ENCODE measurements at regions not wholly inside any gene's neighbourhood (a gene's known extent, or its start where the extent isn't known, plus 50 kb on each side); places are given as distances from the start of the nearest gene placed in this dataset.

GRCh38 chr20:16661756-16662155 is 68.1 kb upstream of the SNRPB2 start:
- TF ChIP-seq CTCF (IDR thresholded peaks at IDR 0.05 in 4 of 5, conservative IDR thresholded peaks at IDR 0.05 in 1 of 5) (no peak), POLR2A (IDR thresholded peaks at IDR 0.05) (no peak)
